HG02981 (cell line): ENCODE measurements at regions not wholly inside any gene's neighbourhood (a gene's known extent, or its start where the extent isn't known, plus 50 kb on each side); places are given as distances from the start of the nearest gene placed in this dataset.

Source experiments
- ATAC-seq: cut with Tn5 transposase; IDR thresholded peaks from one replicate; pipeline ENCODE4 v1.9.1; 2021; ENCODE audit warnings: mild to moderate bottlenecking, moderate library complexity; ENCODE audit not compliant: unreplicated experiment

DNA sequence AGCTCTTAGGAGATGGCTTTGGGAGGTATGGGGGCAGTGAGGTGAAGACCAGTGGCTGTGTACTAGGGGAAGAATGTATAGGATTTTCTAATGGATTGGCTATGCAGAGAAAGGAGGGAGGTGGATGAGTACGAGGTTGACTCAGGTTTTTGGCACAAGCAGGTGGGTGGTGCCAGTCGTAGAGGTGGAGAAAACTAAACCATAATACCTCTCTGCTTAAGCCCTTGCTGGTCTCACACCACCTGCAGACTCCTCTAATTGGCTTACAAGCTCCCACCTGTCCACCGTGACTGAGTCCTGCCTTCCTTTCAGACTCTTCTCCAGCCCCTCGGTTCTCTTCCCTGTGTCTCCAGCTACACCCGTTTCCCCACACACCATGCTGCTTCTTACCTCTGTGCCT, 521.7 kb upstream of the CLINT1 start:
- no peak for ATAC-seq

DNA sequence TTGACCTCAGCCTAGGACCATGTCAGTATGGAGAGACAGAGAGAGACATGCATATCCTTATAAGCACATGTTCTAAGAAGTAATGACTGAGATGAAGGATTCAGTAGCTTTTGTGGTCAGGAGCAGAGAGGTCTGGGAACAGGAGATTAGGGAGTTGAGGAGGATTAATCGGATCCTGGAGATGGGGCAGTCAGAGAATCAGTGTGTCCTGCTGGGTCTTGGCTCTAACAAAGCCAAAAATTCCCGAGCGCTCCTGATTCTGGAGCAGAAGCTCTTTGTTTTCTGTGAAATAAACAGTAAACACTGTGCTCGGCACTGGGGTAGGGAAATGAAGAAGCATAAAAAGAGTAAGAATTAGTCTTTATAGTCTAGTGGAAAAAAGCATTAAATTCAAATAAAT, 520.0 kb upstream of the CLINT1 start:
- no peak for ATAC-seq

DNA sequence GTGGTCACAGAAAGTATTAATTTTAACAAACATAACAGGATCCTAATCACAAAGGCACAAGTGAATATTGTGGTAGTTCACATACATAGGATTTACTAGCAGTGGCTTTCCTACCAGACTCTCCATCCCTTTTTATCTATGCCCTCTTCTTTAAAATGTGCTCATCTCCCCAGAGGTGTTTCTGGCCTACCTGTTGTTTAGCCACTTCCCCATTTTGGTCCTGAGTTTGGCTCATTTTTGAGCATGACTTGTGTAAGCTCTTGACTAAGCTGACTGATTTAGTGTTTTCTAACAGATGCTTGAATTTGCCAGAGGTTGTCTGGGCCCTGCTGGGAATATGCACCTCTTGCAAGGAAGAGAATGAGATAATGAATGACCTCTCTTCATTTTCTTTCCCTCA, 517.7 kb upstream of the CLINT1 start:
- ATAC-seq = no peak

DNA sequence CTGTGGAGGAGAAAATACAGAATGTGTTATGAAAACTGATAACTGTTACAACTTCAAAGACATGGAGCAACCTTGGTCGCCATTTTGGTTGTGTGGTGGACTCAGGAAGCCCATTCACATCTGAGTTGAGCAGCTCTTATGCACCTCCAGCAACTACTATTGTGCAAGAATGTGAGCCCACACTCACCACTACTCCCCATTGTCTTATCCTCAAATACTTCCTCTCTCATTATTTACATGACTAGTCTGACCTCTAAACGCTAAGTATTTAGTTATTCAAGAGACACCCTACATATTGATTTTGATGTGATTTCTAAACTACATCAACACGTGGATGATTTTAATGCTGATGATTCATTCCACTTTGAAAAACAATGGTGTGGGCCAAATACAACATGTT, 516.6 kb upstream of the CLINT1 start:
- no peak for ATAC-seq

DNA sequence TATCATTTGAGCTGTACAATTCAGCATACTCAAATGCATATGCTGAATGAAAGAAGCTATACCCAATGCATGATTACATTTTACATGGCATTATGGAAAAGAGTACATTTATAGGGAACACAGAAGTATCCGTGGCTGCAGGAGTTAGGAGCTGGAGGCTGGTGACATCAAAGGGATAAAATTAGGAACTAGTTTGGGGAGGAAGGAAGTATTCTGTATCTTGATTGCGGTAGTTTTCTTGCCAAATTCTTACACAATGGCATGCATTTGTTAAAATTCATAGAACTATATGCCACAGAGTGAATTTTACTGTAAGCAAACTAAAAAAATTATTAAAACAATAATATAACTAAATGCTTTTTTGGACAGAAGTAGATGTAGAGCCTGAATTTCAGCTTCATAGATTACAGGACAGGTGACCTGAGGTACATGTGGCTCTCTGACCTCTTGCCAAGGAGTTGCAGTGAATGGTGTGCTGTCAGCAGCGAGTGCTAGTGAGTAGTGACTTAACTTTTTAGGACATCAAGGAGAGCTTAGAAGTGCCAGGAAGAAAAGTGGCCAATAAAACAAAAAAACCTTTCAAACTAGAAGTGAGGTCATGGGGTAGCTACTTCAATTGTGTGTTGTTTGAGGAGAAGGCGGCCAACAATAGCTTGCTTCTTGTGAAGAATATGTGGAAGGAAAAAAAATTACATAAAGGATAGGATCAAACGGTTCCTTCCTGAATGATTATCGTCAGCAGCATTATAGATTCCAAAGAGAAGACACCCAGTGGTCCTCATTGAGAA, 514.9 kb upstream of the CLINT1 start:
- no peak for ATAC-seq

DNA sequence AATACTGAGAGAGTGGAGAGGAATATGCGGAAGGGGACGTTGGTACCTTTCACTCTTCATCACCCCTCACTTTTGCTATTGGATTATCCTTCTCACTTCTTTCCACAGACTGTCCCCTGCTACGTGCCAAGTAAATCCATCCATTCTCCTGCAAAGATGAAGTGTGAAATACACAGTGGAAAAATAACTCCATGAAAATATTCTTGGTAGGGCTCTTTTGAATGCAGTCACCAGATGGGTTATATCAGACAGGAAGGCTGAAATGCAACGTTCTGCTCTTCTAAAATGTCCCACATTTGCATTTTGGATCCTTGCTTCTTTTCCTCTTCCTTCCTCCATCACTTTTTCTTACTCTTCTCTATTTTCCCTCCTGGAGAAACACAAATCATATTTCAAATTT, 510.3 kb upstream of the CLINT1 start:
- ATAC-seq = no peak

DNA sequence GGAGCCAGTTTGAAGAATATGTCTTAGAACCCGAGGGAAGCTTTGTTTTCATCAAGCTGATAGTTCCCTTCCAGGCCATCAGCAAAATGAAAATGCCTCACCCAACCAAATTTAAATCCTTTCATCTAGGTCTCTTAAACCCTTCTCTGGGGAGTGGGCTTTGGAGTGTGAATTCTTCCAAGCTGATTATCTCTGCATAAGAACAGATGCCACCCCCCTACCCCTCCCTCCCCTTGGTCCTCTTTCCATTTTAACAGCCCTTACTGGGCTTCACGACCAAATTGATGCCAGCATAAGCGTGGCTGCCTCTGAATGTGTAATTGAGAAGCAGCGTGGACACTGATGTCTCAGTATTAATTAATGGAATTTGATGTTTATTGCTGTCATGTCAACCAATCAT, 509.7 kb upstream of the CLINT1 start:
- ATAC-seq = no peak

DNA sequence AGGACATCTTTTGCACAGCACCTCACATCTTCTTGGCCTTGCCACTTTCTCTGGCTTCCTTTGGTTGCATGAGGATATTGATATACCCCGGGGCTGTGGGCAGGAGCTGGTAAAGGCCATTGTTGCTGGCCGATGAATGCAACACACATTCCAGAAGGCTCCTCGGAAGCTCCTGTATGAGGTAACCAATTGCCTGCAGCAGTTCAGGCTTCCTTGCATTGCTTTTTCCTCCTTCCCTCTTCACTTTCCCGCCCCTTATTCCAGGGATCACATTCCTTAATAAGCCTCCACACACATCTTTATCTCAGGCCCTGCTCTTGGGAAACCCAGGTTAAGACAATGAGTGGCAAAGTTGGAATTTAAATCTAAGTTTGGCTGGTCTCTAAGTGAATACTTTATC, 505.4 kb upstream of the CLINT1 start:
- ATAC-seq = no peak

DNA sequence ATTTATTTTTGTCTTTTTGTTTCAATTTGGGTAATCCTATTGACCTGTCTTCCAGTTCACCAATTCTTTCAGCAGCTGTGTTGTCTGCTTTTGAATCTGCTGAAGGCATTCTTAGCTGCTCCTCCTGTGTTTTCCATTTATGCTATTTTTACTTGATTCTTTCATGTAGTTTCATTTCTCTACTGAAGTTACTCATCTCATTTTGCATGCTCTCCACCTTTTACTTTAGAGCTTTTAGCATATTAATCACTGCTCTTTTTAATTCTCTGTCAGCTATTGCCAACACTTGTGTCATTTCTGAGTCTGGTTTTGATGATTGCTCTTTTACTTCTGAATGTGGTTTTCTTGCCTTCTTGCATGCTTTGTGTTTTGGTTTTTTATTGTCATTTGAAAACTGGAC, 496.0 kb upstream of the CLINT1 start:
- no peak for ATAC-seq

DNA sequence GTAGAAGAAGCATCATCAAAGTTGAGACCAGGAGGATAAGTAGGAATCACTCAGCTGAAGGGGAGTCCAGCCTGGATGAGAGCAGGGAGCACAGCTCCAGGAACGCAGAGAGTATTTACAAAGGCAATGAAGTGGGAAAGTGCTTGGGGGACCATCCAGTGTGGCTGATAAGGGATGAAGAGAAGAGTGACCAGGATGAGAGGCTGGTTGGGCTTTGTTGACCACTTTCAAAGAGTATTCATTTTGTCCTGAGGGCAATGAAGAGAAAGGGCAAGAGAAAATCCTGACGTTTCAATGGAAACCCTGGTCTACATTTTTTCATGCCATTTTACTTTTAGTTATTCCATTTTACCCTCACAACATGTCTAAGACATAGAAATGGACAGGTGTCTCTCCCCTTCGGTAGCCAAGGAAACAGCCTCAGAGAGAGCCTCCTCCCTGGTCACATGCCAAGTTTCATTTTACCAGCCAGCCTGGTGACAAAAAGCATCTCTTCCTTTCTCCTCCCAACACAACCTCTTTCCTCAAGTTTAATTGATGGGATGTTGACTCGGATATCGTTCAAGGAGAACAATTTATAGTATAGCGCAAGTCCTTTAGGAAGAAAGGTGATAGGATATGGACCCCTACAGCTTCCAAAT, 492.7 kb upstream of the CLINT1 start:
- ATAC-seq = no peak

DNA sequence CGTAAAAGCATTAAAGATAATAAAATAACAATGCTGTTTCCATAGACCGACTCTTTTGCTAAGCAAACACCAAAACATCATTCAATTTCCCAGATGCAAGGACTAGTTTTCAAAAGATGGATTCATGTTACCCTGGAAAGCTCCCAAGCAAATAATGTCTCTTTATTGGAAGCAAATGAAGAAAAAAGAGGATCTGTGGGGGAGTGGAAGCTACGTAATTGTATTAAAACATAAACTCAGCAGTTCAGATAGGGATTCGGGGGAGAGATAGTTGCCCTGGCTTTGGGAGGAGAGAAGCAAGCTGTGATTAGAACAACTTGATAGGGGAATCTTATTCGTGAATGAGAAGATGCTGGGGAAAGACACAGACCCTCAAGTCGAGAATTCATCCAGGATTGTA, 491.0 kb upstream of the CLINT1 start:
- ATAC-seq = no peak

DNA sequence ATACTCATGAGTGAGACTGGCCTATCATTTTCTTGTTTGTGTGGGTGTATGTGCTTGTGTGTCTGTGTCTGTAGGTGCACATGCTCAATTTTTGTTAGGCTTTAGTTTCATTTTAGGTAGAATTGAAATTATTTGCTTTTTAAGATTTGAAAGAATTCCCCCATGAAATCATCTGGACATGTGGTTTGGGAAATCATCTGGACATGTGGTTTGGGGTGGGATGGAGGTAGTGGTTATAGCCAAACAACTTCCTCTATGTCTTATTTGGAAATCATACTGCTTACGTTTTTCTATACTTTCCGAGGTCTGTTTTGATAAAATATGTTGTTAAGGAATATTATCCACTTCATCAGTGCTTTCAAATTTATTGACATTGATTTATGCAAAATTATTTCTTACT, 485.4 kb upstream of the CLINT1 start:
- no peak for ATAC-seq

DNA sequence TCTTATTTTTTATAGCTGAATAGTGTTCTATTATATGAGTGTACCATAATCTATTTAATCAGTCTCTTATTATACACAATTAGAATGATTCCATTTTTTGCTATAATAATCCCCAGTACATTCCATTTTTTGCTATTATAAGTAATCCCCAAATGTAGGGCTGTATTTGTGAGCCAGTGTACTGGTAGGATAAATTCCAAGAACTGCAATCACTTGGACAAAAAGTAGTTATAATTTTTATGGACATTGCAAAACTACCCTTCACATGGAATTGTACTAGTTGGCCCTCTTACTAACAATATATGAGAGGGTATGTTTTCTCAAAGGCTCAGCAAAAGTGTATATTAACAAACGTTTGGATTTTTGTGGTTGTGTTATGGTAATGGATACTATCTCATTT, 481.7 kb upstream of the CLINT1 start:
- ATAC-seq = no peak

DNA sequence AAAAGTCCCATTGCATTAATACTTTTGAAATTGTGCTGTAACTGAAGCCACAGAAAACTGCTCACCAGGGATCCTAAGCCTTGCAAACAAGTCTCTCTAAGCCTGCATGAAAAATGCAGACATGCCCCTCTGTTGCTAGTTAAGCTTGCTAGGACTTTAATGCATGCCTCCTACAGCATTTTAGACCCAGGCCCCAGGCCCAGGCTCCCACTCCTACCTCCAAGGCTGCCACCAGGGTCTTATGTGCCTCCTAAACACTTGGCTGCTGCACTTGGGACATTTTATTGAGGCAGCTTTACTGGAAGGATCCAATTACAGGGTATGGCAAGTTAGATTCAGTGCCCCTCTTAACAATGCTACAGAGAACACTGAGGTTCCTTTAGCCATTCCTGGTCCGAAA, 467.3 kb upstream of the CLINT1 start:
- ATAC-seq = no peak

DNA sequence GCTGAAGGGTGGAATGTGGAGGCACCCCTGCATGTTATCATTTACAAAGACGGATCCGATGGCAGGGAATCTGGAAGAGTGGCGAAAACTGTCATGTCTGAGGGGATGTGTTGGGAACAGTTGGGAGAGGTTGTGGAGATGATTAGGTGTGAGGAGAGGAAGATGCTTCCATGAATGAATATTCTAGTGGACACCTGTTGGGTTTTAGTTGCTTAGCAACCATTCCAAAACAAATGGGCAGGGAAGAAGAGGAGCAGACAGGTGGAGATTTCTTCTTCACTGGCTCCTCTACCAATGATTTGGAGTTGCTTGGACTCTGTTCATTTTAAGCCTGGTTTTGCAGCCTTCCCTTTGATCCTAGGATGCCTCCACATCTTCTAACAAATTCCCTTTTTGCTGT, 465.3 kb upstream of the CLINT1 start:
- ATAC-seq = no peak

DNA sequence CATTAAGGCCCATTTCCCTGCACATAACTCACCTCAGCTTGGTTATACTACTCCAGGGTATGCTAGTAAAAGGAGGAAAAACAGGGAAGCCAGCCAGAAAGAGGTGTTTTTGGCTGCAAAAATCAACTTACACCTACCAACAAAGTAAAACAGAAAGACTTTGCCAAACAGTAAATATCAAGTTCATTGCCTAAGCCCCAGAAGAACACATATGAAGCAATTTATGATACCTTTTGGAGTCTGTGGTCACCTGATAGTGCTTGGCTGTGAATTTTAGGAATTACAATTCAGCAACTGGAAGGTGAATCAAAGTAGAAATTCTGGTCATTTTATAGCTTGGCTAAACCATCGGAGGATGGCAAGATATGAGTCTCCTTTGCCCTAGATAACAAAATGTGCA, 463.7 kb upstream of the CLINT1 start:
- no peak for ATAC-seq

DNA sequence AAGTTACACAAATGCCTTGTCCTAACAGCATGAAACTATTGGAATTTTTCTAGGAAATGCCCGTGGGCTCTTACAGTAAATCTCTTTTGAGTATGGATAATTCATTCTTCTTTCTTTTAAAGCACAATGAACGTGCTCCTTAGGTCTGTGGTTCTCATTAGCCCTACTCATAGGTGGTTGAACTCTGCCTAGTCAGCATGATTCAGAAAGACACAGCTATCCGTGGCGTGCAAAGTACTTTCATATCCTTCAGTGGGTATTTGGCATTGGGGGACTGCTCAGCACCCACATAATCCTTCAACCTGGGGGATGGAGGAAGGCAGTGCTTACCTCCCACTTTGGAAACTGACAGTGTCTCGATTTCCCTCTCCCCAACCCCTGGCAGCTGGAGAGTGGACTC, 462.0 kb upstream of the CLINT1 start:
- ATAC-seq = no peak

DNA sequence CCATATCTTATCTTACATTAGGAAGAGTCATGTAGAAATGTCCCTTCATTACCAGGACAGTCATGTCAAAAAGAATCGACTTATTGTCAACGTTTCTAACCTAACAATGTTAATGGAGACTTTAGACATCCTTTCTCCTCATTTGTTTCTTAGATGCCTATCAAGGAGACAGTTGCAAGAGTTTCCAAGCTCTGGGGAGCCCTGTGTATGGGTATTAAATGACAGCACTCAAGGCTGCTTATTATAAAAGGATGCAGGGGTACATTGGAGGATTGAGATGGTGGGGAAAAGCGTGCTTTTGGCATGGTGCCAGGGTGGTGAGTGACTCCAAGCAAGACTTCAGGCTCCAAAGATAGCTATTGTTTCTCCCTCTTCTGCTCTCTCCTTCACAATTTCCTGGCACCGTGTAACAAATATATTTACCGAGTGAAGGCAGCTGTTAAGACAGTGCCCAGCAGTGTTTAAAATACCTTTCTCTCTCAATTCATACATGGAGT, 461.3 kb upstream of the CLINT1 start:
- no peak for ATAC-seq

DNA sequence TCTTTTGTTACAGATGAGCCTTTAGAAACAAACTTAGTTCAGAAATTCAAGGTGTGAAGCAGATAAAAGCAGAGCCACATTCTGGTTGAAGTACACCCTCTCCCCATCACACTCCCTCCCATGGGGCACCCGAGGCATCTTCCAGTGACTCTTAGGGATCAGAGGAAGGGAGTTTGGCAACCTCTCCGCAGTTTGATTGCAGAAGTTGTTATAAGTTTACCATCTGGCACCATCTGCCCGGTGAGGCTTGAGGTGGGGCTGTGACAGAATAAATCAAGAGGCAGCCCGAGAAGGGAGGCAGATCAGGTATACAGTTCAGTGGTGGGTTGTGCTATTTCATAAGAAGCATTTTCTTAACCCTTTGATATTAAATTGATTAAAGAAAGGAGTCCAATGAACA, 458.6 kb upstream of the CLINT1 start:
- no peak for ATAC-seq

DNA sequence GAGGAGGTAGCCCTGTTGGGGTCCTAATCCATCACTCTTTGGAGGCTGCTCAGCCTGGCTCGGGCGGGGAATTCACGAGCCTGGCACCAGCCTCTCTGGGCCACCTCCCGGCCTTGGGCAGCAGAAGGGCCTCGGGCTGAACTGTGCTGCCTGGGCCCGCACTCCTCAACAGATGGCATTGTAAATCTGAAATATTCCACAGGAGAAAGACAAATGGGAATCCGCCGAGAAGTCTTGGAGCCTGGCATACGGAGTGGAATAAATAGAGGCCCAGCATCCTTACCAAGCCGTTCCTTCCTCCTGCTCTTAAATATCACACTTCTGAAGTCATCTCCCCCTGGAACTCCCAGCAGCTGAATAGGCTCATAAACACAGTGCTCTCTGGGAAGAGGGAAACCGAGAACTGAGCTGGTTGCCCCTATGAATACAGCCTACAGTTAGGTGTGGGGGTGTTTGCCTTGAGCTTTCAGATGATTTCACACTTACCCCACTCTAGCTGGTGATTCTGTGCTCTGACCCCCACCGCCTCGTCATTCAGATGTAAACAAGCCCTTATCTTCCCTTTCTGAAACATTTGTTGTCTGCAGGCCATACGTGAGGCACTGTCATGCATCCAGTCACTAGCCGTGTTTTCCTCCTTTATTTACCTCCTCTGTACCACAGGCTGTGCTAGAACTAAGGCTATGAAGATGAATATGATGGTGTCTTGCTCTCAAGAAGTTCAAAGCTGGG, 455.0 kb upstream of the CLINT1 start:
- ATAC-seq = no peak

DNA sequence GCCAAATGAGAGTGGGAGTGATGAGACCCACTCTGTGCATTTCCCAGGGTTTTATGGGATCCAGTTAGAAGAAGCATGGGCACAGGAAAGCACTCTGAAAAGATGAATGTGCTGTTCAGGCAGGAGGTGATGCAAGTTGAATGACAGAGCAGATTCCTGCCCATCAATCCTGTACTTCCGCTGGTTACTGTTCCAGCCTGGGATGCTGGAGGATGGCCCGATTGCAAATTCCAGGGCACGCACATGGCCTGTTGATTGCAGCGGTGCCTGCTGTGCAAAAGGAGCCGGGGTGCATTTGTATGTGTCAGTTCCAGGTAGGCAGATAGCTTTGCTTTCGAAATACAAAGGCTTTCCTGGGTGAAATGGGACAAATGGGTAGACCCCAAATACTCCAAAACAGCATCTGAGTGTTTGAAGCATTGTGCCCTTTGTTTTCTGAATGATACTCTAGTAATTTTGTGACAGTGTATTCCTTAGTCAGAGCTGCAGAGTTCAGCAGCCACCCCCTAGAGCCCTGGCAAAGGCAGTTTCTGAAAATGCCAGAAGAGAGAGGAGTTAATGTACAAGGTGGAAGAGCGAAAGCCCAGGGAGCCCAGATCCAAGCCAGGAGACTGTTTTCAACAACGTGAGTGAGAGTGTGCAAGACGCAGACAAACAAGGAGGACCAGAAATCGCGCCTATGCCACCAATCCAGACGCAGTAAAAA, 454.2 kb upstream of the CLINT1 start:
- no peak for ATAC-seq
